ENCODE measurements at regions not wholly inside any gene's neighbourhood (a gene's known extent, or its start where the extent isn't known, plus 50 kb on each side); places are given as distances from the start of the nearest gene placed in this dataset.

GRCh38 chr3:156604642-156605144, 49.8 kb upstream of the SSR3 start:
- H3K4me1 ChIP-seq (ENCODE audit: insufficient read depth, low read length), result peaks cover 12% of the 10 kb centered on the region
- no peaks in the 10 kb centered on the region for H3K27me3 ChIP-seq (ENCODE audit: insufficient read depth, low read length)
- no peak overlapping the region for H3K4me3 ChIP-seq (ENCODE audit: low read length)
- H3K9me3 ChIP-seq (ENCODE audit: low read depth, low read length), result no peaks in the 10 kb centered on the region
